ENCODE measurements at regions not wholly inside any gene's neighbourhood (a gene's known extent, or its start where the extent isn't known, plus 50 kb on each side); places are given as distances from the start of the nearest gene placed in this dataset.

- Histone ChIP-seq H3K27ac (ENCODE audit: low read depth, low read length) (no peak overlapping the region), H3K27me3 (ENCODE audit: control insufficient read depth in 5 of 5, insufficient read depth in 4 of 5, low read length in 5 of 5) (no peaks in the 10 kb centered on the region), H3K4me1 (ENCODE audit: control insufficient read depth in 5 of 5, insufficient read depth in 5 of 5, low read length in 5 of 5) (no peaks in the 10 kb centered on the region), H3K36me3 (ENCODE audit: control insufficient read depth in 5 of 5, insufficient read depth in 5 of 5, low read length in 5 of 5) (no peaks in the 10 kb centered on the region), H3K9ac (ENCODE audit: low read length in 5 of 5) (no peak overlapping the region), H3K4me3 (ENCODE audit: low read depth in 1 of 5, low read length in 5 of 5) (no peak overlapping the region), H3K9me3 (ENCODE audit: control insufficient read depth in 5 of 5, low read length in 5 of 5) (peaks cover 3 to 7% (median 6%) of the 10 kb centered on the region in 5 donors)
Observed at GRCh38 chr11:115802641-115803040, 298.4 kb upstream of the CADM1 start.

- Histone ChIP-seq H3K27me3 (ENCODE audit: control insufficient read depth in 5 of 5, insufficient read depth in 4 of 5, low read length in 5 of 5) (no peaks in the 10 kb centered on the region), H3K4me3 (ENCODE audit: low read depth in 1 of 5, low read length in 5 of 5) (no peak overlapping the region), H3K9ac (ENCODE audit: low read length in 5 of 5) (no peak overlapping the region), H3K9me3 (ENCODE audit: control insufficient read depth in 5 of 5, low read length in 5 of 5) (peaks cover 0 to 7% (median 6%) of the 10 kb centered on the region in 5 donors), H3K27ac (ENCODE audit: low read depth, low read length) (no peak overlapping the region), H3K4me1 (ENCODE audit: control insufficient read depth in 5 of 5, insufficient read depth in 5 of 5, low read length in 5 of 5) (no peaks in the 10 kb centered on the region), H3K36me3 (ENCODE audit: control insufficient read depth in 5 of 5, insufficient read depth in 5 of 5, low read length in 5 of 5) (no peaks in the 10 kb centered on the region)
Observed at GRCh38 chr11:115792903-115793302, 288.7 kb upstream of the CADM1 start.

- no peak overlapping the region for H3K9ac ChIP-seq (ENCODE audit: low read length in 5 of 5)
- H3K27ac ChIP-seq (ENCODE audit: low read depth, low read length) = no peak overlapping the region
- peaks cover 2 to 14% (median 10%) of the 10 kb centered on the region in 5 donors for H3K4me1 ChIP-seq (ENCODE audit: control insufficient read depth in 5 of 5, insufficient read depth in 5 of 5, low read length in 5 of 5)
- H3K9me3 ChIP-seq (ENCODE audit: control insufficient read depth in 5 of 5, low read length in 5 of 5) = peaks cover 3 to 10% (median 9%) of the 10 kb centered on the region in 5 donors
- H3K27me3 ChIP-seq (ENCODE audit: control insufficient read depth in 5 of 5, insufficient read depth in 4 of 5, low read length in 5 of 5) = no peaks in the 10 kb centered on the region
- no peaks in the 10 kb centered on the region for H3K36me3 ChIP-seq (ENCODE audit: control insufficient read depth in 5 of 5, insufficient read depth in 5 of 5, low read length in 5 of 5)
- H3K4me3 ChIP-seq (ENCODE audit: low read depth in 1 of 5, low read length in 5 of 5) = no peak overlapping the region
Observed at GRCh38 chr11:115787302-115787701, 283.1 kb upstream of the CADM1 start.

- no peaks in the 10 kb centered on the region for H3K27me3 ChIP-seq (ENCODE audit: control insufficient read depth in 5 of 5, insufficient read depth in 4 of 5, low read length in 5 of 5)
- H3K9me3 ChIP-seq (ENCODE audit: control insufficient read depth in 5 of 5, low read length in 5 of 5) = peaks cover 5 to 14% (median 11%) of the 10 kb centered on the region in 5 donors
- no peaks in the 10 kb centered on the region for H3K36me3 ChIP-seq (ENCODE audit: control insufficient read depth in 5 of 5, insufficient read depth in 5 of 5, low read length in 5 of 5)
- no peak overlapping the region for H3K4me3 ChIP-seq (ENCODE audit: low read depth in 1 of 5, low read length in 5 of 5)
- no peak overlapping the region for H3K27ac ChIP-seq (ENCODE audit: low read depth, low read length)
- H3K9ac ChIP-seq (ENCODE audit: low read length in 5 of 5) = no peak overlapping the region
- H3K4me1 ChIP-seq (ENCODE audit: control insufficient read depth in 5 of 5, insufficient read depth in 5 of 5, low read length in 5 of 5) = peaks cover 2 to 14% (median 10%) of the 10 kb centered on the region in 5 donors
Observed at GRCh38 chr11:115784796-115785521, 280.7 kb upstream of the CADM1 start.

- no peak overlapping the region for H3K27ac ChIP-seq (ENCODE audit: low read depth, low read length)
- H3K4me3 ChIP-seq (ENCODE audit: low read depth in 1 of 5, low read length in 5 of 5) = no peak overlapping the region
- H3K9ac ChIP-seq (ENCODE audit: low read length in 5 of 5) = no peak overlapping the region
- peaks cover 4 to 9% (median 6%) of the 10 kb centered on the region in 5 donors for H3K9me3 ChIP-seq (ENCODE audit: control insufficient read depth in 5 of 5, low read length in 5 of 5)
- H3K4me1 ChIP-seq (ENCODE audit: control insufficient read depth in 5 of 5, insufficient read depth in 5 of 5, low read length in 5 of 5) = peaks cover 2 to 14% (median 10%) of the 10 kb centered on the region in 5 donors
- H3K36me3 ChIP-seq (ENCODE audit: control insufficient read depth in 5 of 5, insufficient read depth in 5 of 5, low read length in 5 of 5) = no peaks in the 10 kb centered on the region
- no peaks in the 10 kb centered on the region for H3K27me3 ChIP-seq (ENCODE audit: control insufficient read depth in 5 of 5, insufficient read depth in 4 of 5, low read length in 5 of 5)
Observed at GRCh38 chr11:115780646-115781362, 276.6 kb upstream of the CADM1 start.

- Histone ChIP-seq H3K9ac (ENCODE audit: low read length in 5 of 5) (no peak overlapping the region), H3K4me3 (ENCODE audit: low read depth in 1 of 5, low read length in 5 of 5) (no peak overlapping the region), H3K36me3 (ENCODE audit: control insufficient read depth in 5 of 5, insufficient read depth in 5 of 5, low read length in 5 of 5) (no peaks in the 10 kb centered on the region), H3K27me3 (ENCODE audit: control insufficient read depth in 5 of 5, insufficient read depth in 4 of 5, low read length in 5 of 5) (no peaks in the 10 kb centered on the region), H3K4me1 (ENCODE audit: control insufficient read depth in 5 of 5, insufficient read depth in 5 of 5, low read length in 5 of 5) (no peaks in the 10 kb centered on the region), H3K27ac (ENCODE audit: low read depth, low read length) (no peak overlapping the region), H3K9me3 (ENCODE audit: control insufficient read depth in 5 of 5, low read length in 5 of 5) (peaks cover 4 to 9% (median 6%) of the 10 kb centered on the region in 5 donors)
Observed at GRCh38 chr11:115778928-115779650, 274.9 kb upstream of the CADM1 start.

GRCh38 chr11:115776916-115777315 is 272.7 kb upstream of the CADM1 start:
- Histone ChIP-seq H3K9ac (ENCODE audit: low read length in 5 of 5) (no peak overlapping the region), H3K4me1 (ENCODE audit: control insufficient read depth in 5 of 5, insufficient read depth in 5 of 5, low read length in 5 of 5) (no peaks in the 10 kb centered on the region), H3K27ac (ENCODE audit: low read depth, low read length) (no peak overlapping the region), H3K27me3 (ENCODE audit: control insufficient read depth in 5 of 5, insufficient read depth in 4 of 5, low read length in 5 of 5) (peaks cover 0 to 6% (median 0%) of the 10 kb centered on the region in 5 donors), H3K9me3 (ENCODE audit: control insufficient read depth in 5 of 5, low read length in 5 of 5) (peaks cover 0 to 3% (median 0%) of the 10 kb centered on the region in 5 donors), H3K4me3 (ENCODE audit: low read depth in 1 of 5, low read length in 5 of 5) (no peak overlapping the region), H3K36me3 (ENCODE audit: control insufficient read depth in 5 of 5, insufficient read depth in 5 of 5, low read length in 5 of 5) (no peaks in the 10 kb centered on the region)

- no peak overlapping the region for H3K9ac ChIP-seq (ENCODE audit: low read length in 5 of 5)
- H3K36me3 ChIP-seq (ENCODE audit: control insufficient read depth in 5 of 5, insufficient read depth in 5 of 5, low read length in 5 of 5) = no peaks in the 10 kb centered on the region
- H3K27ac ChIP-seq (ENCODE audit: low read depth, low read length) = no peak overlapping the region
- peaks cover 0 to 6% (median 0%) of the 10 kb centered on the region in 5 donors for H3K27me3 ChIP-seq (ENCODE audit: control insufficient read depth in 5 of 5, insufficient read depth in 4 of 5, low read length in 5 of 5)
- no peaks in the 10 kb centered on the region for H3K9me3 ChIP-seq (ENCODE audit: control insufficient read depth in 5 of 5, low read length in 5 of 5)
- no peak overlapping the region for H3K4me3 ChIP-seq (ENCODE audit: low read depth in 1 of 5, low read length in 5 of 5)
- H3K4me1 ChIP-seq (ENCODE audit: control insufficient read depth in 5 of 5, insufficient read depth in 5 of 5, low read length in 5 of 5) = no peaks in the 10 kb centered on the region
Observed at GRCh38 chr11:115775846-115776245, 271.6 kb upstream of the CADM1 start.

- Histone ChIP-seq H3K9me3 (ENCODE audit: control insufficient read depth in 5 of 5, low read length in 5 of 5) (no peaks in the 10 kb centered on the region), H3K27ac (ENCODE audit: low read depth, low read length) (no peak overlapping the region), H3K9ac (ENCODE audit: low read length in 5 of 5) (no peak overlapping the region), H3K4me1 (ENCODE audit: control insufficient read depth in 5 of 5, insufficient read depth in 5 of 5, low read length in 5 of 5) (no peaks in the 10 kb centered on the region), H3K36me3 (ENCODE audit: control insufficient read depth in 5 of 5, insufficient read depth in 5 of 5, low read length in 5 of 5) (no peaks in the 10 kb centered on the region), H3K4me3 (ENCODE audit: low read depth in 1 of 5, low read length in 5 of 5) (no peak overlapping the region), H3K27me3 (ENCODE audit: control insufficient read depth in 5 of 5, insufficient read depth in 4 of 5, low read length in 5 of 5) (peaks cover 0 to 6% (median 0%) of the 10 kb centered on the region in 5 donors)
Observed at GRCh38 chr11:115774756-115775155, 270.5 kb upstream of the CADM1 start.

- Histone ChIP-seq H3K9me3 (ENCODE audit: control insufficient read depth in 5 of 5, low read length in 5 of 5) (no peaks in the 10 kb centered on the region), H3K4me1 (ENCODE audit: control insufficient read depth in 5 of 5, insufficient read depth in 5 of 5, low read length in 5 of 5) (no peaks in the 10 kb centered on the region), H3K27ac (ENCODE audit: low read depth, low read length) (no peak overlapping the region), H3K9ac (ENCODE audit: low read length in 5 of 5) (no peak overlapping the region), H3K36me3 (ENCODE audit: control insufficient read depth in 5 of 5, insufficient read depth in 5 of 5, low read length in 5 of 5) (no peaks in the 10 kb centered on the region), H3K4me3 (ENCODE audit: low read depth in 1 of 5, low read length in 5 of 5) (no peak overlapping the region), H3K27me3 (ENCODE audit: control insufficient read depth in 5 of 5, insufficient read depth in 4 of 5, low read length in 5 of 5) (peaks cover 0 to 7% (median 0%) of the 10 kb centered on the region in 5 donors)
Observed at GRCh38 chr11:115769891-115770290, 265.7 kb upstream of the CADM1 start.
